ENCODE measurements at regions not wholly inside any gene's neighbourhood (a gene's known extent, or its start where the extent isn't known, plus 50 kb on each side); places are given as distances from the start of the nearest gene placed in this dataset.
A peak's percentile ranks its signal among the peaks of the same experiment; 100 is the strongest.

DNA sequence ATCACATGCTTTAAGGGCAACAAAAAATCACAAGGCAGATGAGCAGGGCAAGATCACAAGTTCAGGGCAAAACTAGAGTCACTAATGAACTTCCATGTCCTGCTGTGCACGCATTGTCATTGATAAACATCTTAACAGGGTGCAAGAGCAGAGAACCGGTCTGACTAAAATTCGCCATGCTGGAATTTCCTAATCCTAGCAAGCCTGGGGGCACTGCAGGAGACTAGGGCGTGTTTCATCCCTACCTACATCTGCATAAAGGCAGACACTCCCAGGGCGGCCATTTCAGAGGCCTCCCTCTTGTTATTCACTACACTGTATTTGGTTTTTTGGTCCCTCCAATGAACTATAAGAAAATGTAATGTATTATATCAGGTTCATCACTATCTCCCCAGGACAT is 203.6 kb downstream of the ARHGEF9 start (continued):
- TF ChIP-seq HDAC2 (IDR thresholded peaks at IDR 0.05; ENCODE audit: borderline replicate concordance in 1 of 2, low read depth in 2 of 2, low read length in 2 of 2) (no peak), SUZ12 (IDR thresholded peaks at IDR 0.05; ENCODE audit: low read length) (no peak), EP300 (IDR thresholded peaks at IDR 0.05; ENCODE audit: borderline replicate concordance in 1 of 2, low read depth in 2 of 2, low read length in 2 of 2) (peak in 1 of 2 experiments; percentile 29; a peak in 1 of 3 replicates), CTBP2 (IDR thresholded peaks at IDR 0.05; ENCODE audit: borderline replicate concordance, insufficient read depth, insufficient read length, low read length) (no peak), ASH2L (IDR thresholded peaks at IDR 0.05; ENCODE audit: low read length) (no peak), JUND (IDR thresholded peaks at IDR 0.05; ENCODE audit: low read length) (no peak), TEAD4 (IDR thresholded peaks at IDR 0.05; ENCODE audit: low read depth, low read length) (peak; percentile 84), RAD21 (IDR thresholded peaks at IDR 0.05 in 1 of 2, conservative IDR thresholded peaks at IDR 0.05 in 1 of 2; ENCODE audit: low read depth in 2 of 2, low read length in 2 of 2) (no peak), CHD2 (IDR thresholded peaks at IDR 0.05; ENCODE audit: low read length) (peak; percentile 31; the same call in 1 of the 2 replicates), BRCA1 (IDR thresholded peaks at IDR 0.05; ENCODE audit: low read depth, low read length) (no peak)
- TF ChIP-seq, protein P1, sequence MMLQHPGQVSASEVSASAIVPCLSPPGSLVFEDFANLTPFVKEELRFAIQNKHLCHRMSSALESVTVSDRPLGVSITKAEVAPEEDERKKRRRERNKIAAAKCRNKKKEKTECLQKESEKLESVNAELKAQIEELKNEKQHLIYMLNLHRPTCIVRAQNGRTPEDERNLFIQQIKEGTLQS (IDR thresholded peaks at IDR 0.05; ENCODE audit: insufficient read depth, low read depth, low read length) = no peak
- TF ChIP-seq, protein P2, sequence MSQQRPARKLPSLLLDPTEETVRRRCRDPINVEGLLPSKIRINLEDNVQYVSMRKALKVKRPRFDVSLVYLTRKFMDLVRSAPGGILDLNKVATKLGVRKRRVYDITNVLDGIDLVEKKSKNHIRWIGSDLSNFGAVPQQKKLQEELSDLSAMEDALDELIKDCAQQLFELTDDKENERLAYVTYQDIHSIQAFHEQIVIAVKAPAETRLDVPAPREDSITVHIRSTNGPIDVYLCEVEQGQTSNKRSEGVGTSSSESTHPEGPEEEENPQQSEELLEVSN (IDR thresholded peaks at IDR 0.05) = no peak
